Activated CD4-positive, alpha-beta T cell treated with anti-CD3 and anti-CD28 coated beads, Interleukin-2, amount 10 ng/mL, durations not matched to agents 24 days and 14 days (primary cell): ENCODE measurements at regions not wholly inside any gene's neighbourhood (a gene's known extent, or its start where the extent isn't known, plus 50 kb on each side); places are given as distances from the start of the nearest gene placed in this dataset.

Experiments
- DNase-seq: peaks from one replicate; pipeline ENCODE4 v3.0.0; 2022
- H3K27ac Mint-ChIP-seq: one replicate; pipeline ENCODE4 v1.8.0; 2022; ENCODE audit warnings: mild to moderate bottlenecking, mixed read lengths
- H3K27me3 Mint-ChIP-seq: one replicate; pipeline ENCODE4 v1.8.0; 2022; ENCODE audit warnings: mixed read lengths
- H3K36me3 Mint-ChIP-seq: one replicate; pipeline ENCODE4 v1.8.0; 2022; ENCODE audit warnings: low read depth, mild to moderate bottlenecking, mixed read lengths
- H3K4me1 Mint-ChIP-seq: one replicate; pipeline ENCODE4 v1.8.0; 2021; ENCODE audit warnings: mixed read lengths
- H3K4me3 Mint-ChIP-seq: one replicate; pipeline ENCODE4 v1.8.0; 2022; ENCODE audit warnings: mild to moderate bottlenecking, moderate library complexity, mixed read lengths
- H3K9me3 Mint-ChIP-seq: one replicate; pipeline ENCODE4 v1.8.0; 2021; ENCODE audit warnings: mixed read lengths
- intact Hi-C: fragments of 100-400 bp; cut with micrococcal nuclease; formaldehyde crosslinking; loops from one replicate; pipeline ENCODE4 v1.15.1; 2023

GRCh38 chr6:114521926-114522325, 179.1 kb upstream of the HS3ST5 start:
- Mint-ChIP-seq H3K4me1 (no peaks in the 10 kb centered on the region), H3K9me3 (no peaks in the 10 kb centered on the region), H3K27ac (no peak overlapping the region), H3K36me3 (no peaks in the 10 kb centered on the region), H3K4me3 (no peak overlapping the region), H3K27me3 (no peaks in the 10 kb centered on the region)
- intact Hi-C loops: no loop called here
- no peak for DNase-seq

GRCh38 chr6:114520976-114521375, 178.2 kb upstream of the HS3ST5 start:
- Mint-ChIP-seq H3K27me3 (no peaks in the 10 kb centered on the region), H3K36me3 (no peaks in the 10 kb centered on the region), H3K9me3 (no peaks in the 10 kb centered on the region), H3K27ac (no peak overlapping the region), H3K4me1 (no peaks in the 10 kb centered on the region), H3K4me3 (no peak overlapping the region)
- intact Hi-C loops: no loop called here
- no peak for DNase-seq

- intact Hi-C loops: no loop called here
- no peak for DNase-seq
- Mint-ChIP-seq H3K9me3 (no peaks in the 10 kb centered on the region), H3K27ac (no peak overlapping the region), H3K4me3 (no peak overlapping the region), H3K27me3 (no peaks in the 10 kb centered on the region), H3K4me1 (no peaks in the 10 kb centered on the region), H3K36me3 (no peaks in the 10 kb centered on the region)
Observed at GRCh38 chr6:114514170-114514569, 171.3 kb upstream of the HS3ST5 start.

- DNase-seq: no peak
- no peaks in the 10 kb centered on the region for H3K4me1 Mint-ChIP-seq
- intact Hi-C loops: no loop called here
- H3K27me3 Mint-ChIP-seq: no peaks in the 10 kb centered on the region
- H3K9me3 Mint-ChIP-seq: no peaks in the 10 kb centered on the region
- H3K36me3 Mint-ChIP-seq: no peaks in the 10 kb centered on the region
- no peak overlapping the region for H3K27ac Mint-ChIP-seq
- no peak overlapping the region for H3K4me3 Mint-ChIP-seq
Observed at GRCh38 chr6:114471450-114471849, 128.6 kb upstream of the HS3ST5 start.

GRCh38 chr6:114467931-114468330, 125.1 kb upstream of the HS3ST5 start:
- Mint-ChIP-seq H3K4me3 (no peak overlapping the region), H3K36me3 (no peaks in the 10 kb centered on the region), H3K4me1 (no peaks in the 10 kb centered on the region), H3K9me3 (no peaks in the 10 kb centered on the region), H3K27me3 (no peaks in the 10 kb centered on the region), H3K27ac (no peak overlapping the region)
- intact Hi-C loops: no loop called here
- no peak for DNase-seq

- no peak for DNase-seq
- H3K4me1 Mint-ChIP-seq: no peaks in the 10 kb centered on the region
- intact Hi-C loops: no loop called here
- H3K9me3 Mint-ChIP-seq: no peaks in the 10 kb centered on the region
- H3K27me3 Mint-ChIP-seq: no peaks in the 10 kb centered on the region
- H3K27ac Mint-ChIP-seq: no peak overlapping the region
- no peak overlapping the region for H3K4me3 Mint-ChIP-seq
- no peaks in the 10 kb centered on the region for H3K36me3 Mint-ChIP-seq
Observed at GRCh38 chr6:114465511-114465910, 122.7 kb upstream of the HS3ST5 start.

GRCh38 chr6:114453737-114454276, 111.0 kb upstream of the HS3ST5 start:
- no peaks in the 10 kb centered on the region for H3K36me3 Mint-ChIP-seq
- no peak overlapping the region for H3K4me3 Mint-ChIP-seq
- intact Hi-C loops: no loop called here
- H3K27me3 Mint-ChIP-seq: no peaks in the 10 kb centered on the region
- no peaks in the 10 kb centered on the region for H3K9me3 Mint-ChIP-seq
- no peak for DNase-seq
- no peak overlapping the region for H3K27ac Mint-ChIP-seq
- H3K4me1 Mint-ChIP-seq: no peaks in the 10 kb centered on the region

GRCh38 chr6:114452785-114453401, 110.1 kb upstream of the HS3ST5 start:
- no peaks in the 10 kb centered on the region for H3K4me1 Mint-ChIP-seq
- DNase-seq: no peak
- no peaks in the 10 kb centered on the region for H3K36me3 Mint-ChIP-seq
- H3K4me3 Mint-ChIP-seq: no peak overlapping the region
- no peaks in the 10 kb centered on the region for H3K27me3 Mint-ChIP-seq
- H3K9me3 Mint-ChIP-seq: no peaks in the 10 kb centered on the region
- H3K27ac Mint-ChIP-seq: no peak overlapping the region
- intact Hi-C loops: no loop called here

- Mint-ChIP-seq H3K9me3 (no peaks in the 10 kb centered on the region), H3K27ac (no peak overlapping the region), H3K4me3 (no peak overlapping the region), H3K36me3 (no peaks in the 10 kb centered on the region), H3K27me3 (no peaks in the 10 kb centered on the region), H3K4me1 (no peaks in the 10 kb centered on the region)
- DNase-seq: no peak
- intact Hi-C loops: no loop called here
Observed at GRCh38 chr6:114450631-114451030, 107.8 kb upstream of the HS3ST5 start.

- Mint-ChIP-seq H3K36me3 (no peaks in the 10 kb centered on the region), H3K27me3 (no peaks in the 10 kb centered on the region), H3K9me3 (no peaks in the 10 kb centered on the region), H3K4me1 (no peaks in the 10 kb centered on the region), H3K4me3 (no peak overlapping the region), H3K27ac (no peak overlapping the region)
- intact Hi-C loops: no loop called here
- no peak for DNase-seq
Observed at GRCh38 chr6:114449659-114450058, 106.8 kb upstream of the HS3ST5 start.

GRCh38 chr6:114446342-114446741, 103.5 kb upstream of the HS3ST5 start:
- Mint-ChIP-seq H3K9me3 (no peaks in the 10 kb centered on the region), H3K4me3 (no peak overlapping the region), H3K27me3 (no peaks in the 10 kb centered on the region), H3K36me3 (no peaks in the 10 kb centered on the region), H3K4me1 (no peaks in the 10 kb centered on the region), H3K27ac (no peak overlapping the region)
- no peak for DNase-seq
- intact Hi-C loops: no loop called here

GRCh38 chr6:114445846-114446245, 103.0 kb upstream of the HS3ST5 start:
- Mint-ChIP-seq H3K27me3 (no peaks in the 10 kb centered on the region), H3K4me3 (no peak overlapping the region), H3K36me3 (no peaks in the 10 kb centered on the region), H3K27ac (no peak overlapping the region), H3K4me1 (no peaks in the 10 kb centered on the region), H3K9me3 (no peaks in the 10 kb centered on the region)
- intact Hi-C loops: no loop called here
- no peak for DNase-seq

- H3K9me3 Mint-ChIP-seq: no peaks in the 10 kb centered on the region
- no peak for DNase-seq
- no peaks in the 10 kb centered on the region for H3K4me1 Mint-ChIP-seq
- no peaks in the 10 kb centered on the region for H3K27me3 Mint-ChIP-seq
- H3K36me3 Mint-ChIP-seq: no peaks in the 10 kb centered on the region
- no peak overlapping the region for H3K27ac Mint-ChIP-seq
- intact Hi-C loops: no loop called here
- no peak overlapping the region for H3K4me3 Mint-ChIP-seq
Observed at GRCh38 chr6:114439411-114439810, 96.6 kb upstream of the HS3ST5 start.

GRCh38 chr6:114437235-114437634, 94.4 kb upstream of the HS3ST5 start:
- DNase-seq: no peak
- intact Hi-C loops: no loop called here
- no peaks in the 10 kb centered on the region for H3K4me1 Mint-ChIP-seq
- no peaks in the 10 kb centered on the region for H3K9me3 Mint-ChIP-seq
- H3K36me3 Mint-ChIP-seq: no peaks in the 10 kb centered on the region
- H3K4me3 Mint-ChIP-seq: no peak overlapping the region
- no peak overlapping the region for H3K27ac Mint-ChIP-seq
- no peaks in the 10 kb centered on the region for H3K27me3 Mint-ChIP-seq

- DNase-seq: no peak
Observed at GRCh38 chr6:114436691-114437090, 93.9 kb upstream of the HS3ST5 start.

More at GRCh38 chr6:114436691-114437090, 93.9 kb upstream of the HS3ST5 start:
- Mint-ChIP-seq H3K27me3 (no peaks in the 10 kb centered on the region), H3K36me3 (no peaks in the 10 kb centered on the region), H3K4me1 (no peaks in the 10 kb centered on the region), H3K27ac (no peak overlapping the region), H3K9me3 (no peaks in the 10 kb centered on the region), H3K4me3 (no peak overlapping the region)
- intact Hi-C loops: no loop called here
